Spleen (tissue), 7 donors: ENCODE measurements at regions not wholly inside any gene's neighbourhood (a gene's known extent, or its start where the extent isn't known, plus 50 kb on each side); places are given as distances from the start of the nearest gene placed in this dataset.

ENCODE experiments used
- CTCF ChIP-seq, 11 experiments: fragments of 200-600 bp in 7 of 11; fragments of 450-650 bp in 4 of 11; sonication (generic) in 4 of 11; IDR thresholded peaks in 8 of 11; conservative IDR thresholded peaks in 3 of 11; 1 replicate in 7 of 11; 2 replicates in 4 of 11; pipeline versions ENCODE4 v1.4.0 to v1.8.0; 2016 to 2021; ENCODE audit warnings: antibody characterized with exemption in 11 of 11, inconsistent platforms in 4 of 11, mild to moderate bottlenecking in 1 of 11
- POLR2A ChIP-seq, 3 donors: fragments of 450-650 bp; IDR thresholded peaks; one replicate each; pipeline ENCODE4 v1.5.1; 2017; ENCODE audit warnings: antibody characterized with exemption in 3 of 3, mild to moderate bottlenecking in 1 of 3
- POLR2AphosphoS5 ChIP-seq, 3 donors: sonication (generic); formaldehyde crosslinking; IDR thresholded peaks; one replicate each; pipeline ENCODE4 v1.5.1; 2017; ENCODE audit warnings: antibody characterized with exemption in 3 of 3
- donor health status: DM: no; HTN: no; CAD: no; lungs with moderate emphysema.
- donor health status: DM: no; HTN: no; CAD: no.
- donor health status: DM: no; HTN: no; CAD: no.

GRCh38 chr11:80441821-80442220 is 1001.0 kb upstream of the TENM4 start:
- TF ChIP-seq CTCF (IDR thresholded peaks at IDR 0.05 in 8 of 11, conservative IDR thresholded peaks at IDR 0.05 in 3 of 11) = no peak
- no peak for TF ChIP-seq POLR2AphosphoS5 (IDR thresholded peaks at IDR 0.05)
- TF ChIP-seq POLR2A (IDR thresholded peaks at IDR 0.05) = no peak
